Astrocyte (in vitro differentiated cells and primary cell): ENCODE measurements at regions not wholly inside any gene's neighbourhood (a gene's known extent, or its start where the extent isn't known, plus 50 kb on each side); places are given as distances from the start of the nearest gene placed in this dataset.

ENCODE experiments used
- DNase-seq: peaks from one replicate; pipeline ENCODE4 v3.0.0-alpha.2; 2010; ENCODE audit warnings: low read depth
- FAIRE-seq: peaks from 2 replicates; lab custom pipeline; 2011; peaks lifted over from hg19 to GRCh38; lab: Jason Lieb, UNC
- H2AFZ ChIP-seq: 2 replicates; pipeline ENCODE4 v1.6.0; 2012; ENCODE audit warnings: low read depth, low read length, inconsistent platforms
- H3K27ac ChIP-seq: 2 replicates; pipeline ENCODE4 v1.5.1; 2011; ENCODE audit warnings: low read depth, low read length, inconsistent platforms
- H3K27me3 ChIP-seq: 2 replicates; pipeline ENCODE4 v1.6.0; 2011; ENCODE audit warnings: low read length, inconsistent platforms; ENCODE audit not compliant: insufficient read depth
- H3K36me3 ChIP-seq: 2 replicates; pipeline ENCODE4 v1.5.1; 2011; ENCODE audit warnings: low read length, inconsistent platforms; ENCODE audit not compliant: insufficient read depth
- H3K4me1 ChIP-seq: 2 replicates; pipeline ENCODE4 v1.5.1; 2011; ENCODE audit warnings: low read length, inconsistent platforms; ENCODE audit not compliant: insufficient read depth
- H3K4me2 ChIP-seq: 2 replicates; pipeline ENCODE4 v1.6.0; 2012; ENCODE audit warnings: low read length, inconsistent platforms
- H3K4me3 ChIP-seq: 2 replicates; pipeline ENCODE4 v1.5.1; 2011; ENCODE audit warnings: low read depth, mild to moderate bottlenecking, low read length, inconsistent platforms; ENCODE audit not compliant: insufficient read depth
- H3K79me2 ChIP-seq: 2 replicates; pipeline ENCODE4 v1.6.0; 2012; ENCODE audit warnings: mild to moderate bottlenecking, low read length, inconsistent platforms; ENCODE audit not compliant: insufficient read depth
- H3K9ac ChIP-seq: 2 replicates; pipeline ENCODE4 v1.6.0; 2012; ENCODE audit warnings: mild to moderate bottlenecking, low read length, inconsistent platforms
- H3K9me3 ChIP-seq: 2 replicates; pipeline ENCODE4 v1.5.1; 2012; ENCODE audit warnings: low read depth, mild to moderate bottlenecking, low read length, inconsistent platforms; ENCODE audit not compliant: insufficient read depth
- H4K20me1 ChIP-seq: 2 replicates; pipeline ENCODE4 v1.6.0; 2012; ENCODE audit warnings: low read length, inconsistent platforms; ENCODE audit not compliant: insufficient read depth
- H3K27ac Mint-ChIP-seq: one replicate; pipeline ENCODE4 v1.8.0; 2021; ENCODE audit warnings: mild to moderate bottlenecking, mixed read lengths; ENCODE audit not compliant: unreplicated experiment
- H3K27me3 Mint-ChIP-seq: one replicate; pipeline ENCODE4 v1.8.0; 2021; ENCODE audit warnings: low read depth, mixed read lengths; ENCODE audit not compliant: unreplicated experiment
- H3K36me3 Mint-ChIP-seq: one replicate; pipeline ENCODE4 v1.8.0; 2021; ENCODE audit warnings: low read depth, mixed read lengths; ENCODE audit not compliant: unreplicated experiment
- H3K4me1 Mint-ChIP-seq: one replicate; pipeline ENCODE4 v1.8.0; 2021; ENCODE audit warnings: low read depth, mixed read lengths; ENCODE audit not compliant: unreplicated experiment
- H3K4me3 Mint-ChIP-seq: one replicate; pipeline ENCODE4 v1.8.0; 2021; ENCODE audit warnings: mild to moderate bottlenecking, moderate library complexity, mixed read lengths; ENCODE audit not compliant: unreplicated experiment
- H3K9me3 Mint-ChIP-seq: one replicate; pipeline ENCODE4 v1.8.0; 2021; ENCODE audit warnings: mild to moderate bottlenecking, mixed read lengths; ENCODE audit not compliant: unreplicated experiment
- CTCF ChIP-seq: IDR thresholded peaks from 2 replicates; pipeline ENCODE4 v1.5.1; 2011; ENCODE audit warnings: low read depth, mild to moderate bottlenecking, inconsistent platforms, low read length, moderate library complexity; ENCODE audit not compliant: insufficient read depth
- EZH2 ChIP-seq: IDR thresholded peaks from 2 replicates; pipeline ENCODE4 v1.6.1; 2012; ENCODE audit warnings: mild to moderate bottlenecking, low read length, inconsistent platforms; ENCODE audit not compliant: insufficient read depth

GRCh38 chr1:73886716-73887115 is 311.3 kb downstream of the LRRIQ3 start:
- no peak for TF ChIP-seq CTCF
- no peak for TF ChIP-seq EZH2
- no peak overlapping the region for H3K9ac ChIP-seq
- no peaks in the 10 kb centered on the region for H3K4me1 ChIP-seq
- no peak for FAIRE-seq
- Mint-ChIP-seq H3K36me3 (no peaks in the 10 kb centered on the region), H3K27me3 (no peaks in the 10 kb centered on the region), H3K9me3 (no peaks in the 10 kb centered on the region), H3K4me3 (no peak overlapping the region), H3K27ac (no peak overlapping the region), H3K4me1 (no peaks in the 10 kb centered on the region)
- no peaks in the 10 kb centered on the region for H3K9me3 ChIP-seq
- H4K20me1 ChIP-seq: no peaks in the 10 kb centered on the region
- no peaks in the 10 kb centered on the region for H3K36me3 ChIP-seq
- H3K27me3 ChIP-seq: no peaks in the 10 kb centered on the region
- no peak overlapping the region for H3K4me3 ChIP-seq
- H3K79me2 ChIP-seq: no peaks in the 10 kb centered on the region
- no peak overlapping the region for H2AFZ ChIP-seq
- H3K4me2 ChIP-seq: no peak overlapping the region
- no peak for DNase-seq
- H3K27ac ChIP-seq: no peak overlapping the region

GRCh38 chr1:73874806-73875205 is 323.2 kb downstream of the LRRIQ3 start:
- no peak overlapping the region for H3K27ac ChIP-seq
- no peaks in the 10 kb centered on the region for H3K4me1 ChIP-seq
- Mint-ChIP-seq H3K27ac (no peak overlapping the region), H3K4me3 (no peak overlapping the region), H3K36me3 (no peaks in the 10 kb centered on the region), H3K9me3 (no peaks in the 10 kb centered on the region), H3K4me1 (no peaks in the 10 kb centered on the region), H3K27me3 (no peaks in the 10 kb centered on the region)
- H3K4me2 ChIP-seq: no peak overlapping the region
- H3K9ac ChIP-seq: no peak overlapping the region
- H3K9me3 ChIP-seq: no peaks in the 10 kb centered on the region
- no peaks in the 10 kb centered on the region for H3K27me3 ChIP-seq
- H4K20me1 ChIP-seq: no peaks in the 10 kb centered on the region
- no peak for FAIRE-seq
- no peaks in the 10 kb centered on the region for H3K36me3 ChIP-seq
- DNase-seq: no peak
- TF ChIP-seq EZH2 (no peak), CTCF (no peak)
- H3K4me3 ChIP-seq: no peak overlapping the region
- no peaks in the 10 kb centered on the region for H3K79me2 ChIP-seq
- H2AFZ ChIP-seq: no peak overlapping the region

GRCh38 chr1:73868810-73869336 is 329.1 kb downstream of the LRRIQ3 start:
- Mint-ChIP-seq H3K36me3 (no peaks in the 10 kb centered on the region), H3K9me3 (no peaks in the 10 kb centered on the region), H3K27me3 (no peaks in the 10 kb centered on the region), H3K27ac (no peak overlapping the region), H3K4me3 (no peak overlapping the region), H3K4me1 (no peaks in the 10 kb centered on the region)
- Histone ChIP-seq H3K36me3 (no peaks in the 10 kb centered on the region), H3K9me3 (no peaks in the 10 kb centered on the region), H3K4me1 (no peaks in the 10 kb centered on the region), H3K27ac (no peak overlapping the region), H3K4me3 (no peak overlapping the region), H3K4me2 (no peak overlapping the region), H2AFZ (no peak overlapping the region), H4K20me1 (no peaks in the 10 kb centered on the region), H3K9ac (no peak overlapping the region), H3K27me3 (no peaks in the 10 kb centered on the region), H3K79me2 (no peaks in the 10 kb centered on the region)
- no peak for TF ChIP-seq EZH2
- no peak for FAIRE-seq
- DNase-seq: no peak
